Thymus (tissue), 11 donors: ENCODE measurements at regions not wholly inside any gene's neighbourhood (a gene's known extent, or its start where the extent isn't known, plus 50 kb on each side); places are given as distances from the start of the nearest gene placed in this dataset.
A peak's percentile ranks its signal among the peaks of the same experiment; 100 is the strongest.
"Not testable (repeated sequence)": the region's sequence is repeated elsewhere in the genome, so short reads cannot be mapped to it uniquely, and the experiment has no call there.

ENCODE experiments used
- DNase-seq, 9 donors: peaks; one replicate each; pipeline ENCODE4 v3.0.0-alpha.2; 2013; ENCODE audit warnings: low spot score in 9 of 9, low read depth in 6 of 9, missing footprints in 1 of 9
- H3K27ac ChIP-seq, 2 donors: one replicate each; pipeline ENCODE4 v1.5.1; 2013; ENCODE audit warnings: control low read depth in 1 of 2, low read depth in 1 of 2, low read length in 1 of 2, mild to moderate bottlenecking in 1 of 2, moderate library complexity in 1 of 2
- H3K27me3 ChIP-seq, 2 donors: one replicate each; pipeline ENCODE4 v1.5.1; 2013; ENCODE audit warnings: low read length in 1 of 2; ENCODE audit not compliant: control insufficient read depth in 2 of 2, insufficient read depth in 1 of 2
- H3K36me3 ChIP-seq, 2 donors: one replicate each; pipeline ENCODE4 v1.5.1; 2013; ENCODE audit warnings: low read length in 1 of 2, mild to moderate bottlenecking in 1 of 2, moderate library complexity in 1 of 2; ENCODE audit not compliant: control insufficient read depth in 2 of 2, insufficient read depth in 2 of 2
- H3K4me1 ChIP-seq, 2 donors: one replicate each; pipeline ENCODE4 v1.5.1; 2013; ENCODE audit warnings: low read length in 2 of 2; ENCODE audit not compliant: control insufficient read depth in 2 of 2, insufficient read depth in 2 of 2
- H3K4me3 ChIP-seq, 2 donors: one replicate each; pipeline ENCODE4 v1.5.1; 2013; ENCODE audit warnings: low read length in 2 of 2, control low read depth in 1 of 2, mild to moderate bottlenecking in 1 of 2
- H3K9me3 ChIP-seq, 2 donors: one replicate each; pipeline ENCODE4 v1.5.1; 2013; ENCODE audit warnings: low read length in 1 of 2, mild to moderate bottlenecking in 1 of 2; ENCODE audit not compliant: control insufficient read depth in 2 of 2, insufficient read depth in 1 of 2
- WGBS: extraction: QIAGEN DNeasy Blood & Tissue Kit; methylation state at CpG from one replicate; pipeline ENCODE4 v1.1.7; 2013; 5-methylcytosine and 5-hydroxymethylcytosine counted together
- donor health status: healthy.

- H3K4me1 ChIP-seq, DNase-seq, H3K9me3 ChIP-seq, H3K36me3 ChIP-seq, H3K27me3 ChIP-seq, H3K4me3 ChIP-seq, H3K27ac ChIP-seq: not testable (repeated sequence)
- WGBS: no CpG with 5 or more reads among the region's 5 CpGs
These were observed 255.1 kb downstream of the OR4F29 start for GRCh38 chr1:196366-196765.

DNA sequence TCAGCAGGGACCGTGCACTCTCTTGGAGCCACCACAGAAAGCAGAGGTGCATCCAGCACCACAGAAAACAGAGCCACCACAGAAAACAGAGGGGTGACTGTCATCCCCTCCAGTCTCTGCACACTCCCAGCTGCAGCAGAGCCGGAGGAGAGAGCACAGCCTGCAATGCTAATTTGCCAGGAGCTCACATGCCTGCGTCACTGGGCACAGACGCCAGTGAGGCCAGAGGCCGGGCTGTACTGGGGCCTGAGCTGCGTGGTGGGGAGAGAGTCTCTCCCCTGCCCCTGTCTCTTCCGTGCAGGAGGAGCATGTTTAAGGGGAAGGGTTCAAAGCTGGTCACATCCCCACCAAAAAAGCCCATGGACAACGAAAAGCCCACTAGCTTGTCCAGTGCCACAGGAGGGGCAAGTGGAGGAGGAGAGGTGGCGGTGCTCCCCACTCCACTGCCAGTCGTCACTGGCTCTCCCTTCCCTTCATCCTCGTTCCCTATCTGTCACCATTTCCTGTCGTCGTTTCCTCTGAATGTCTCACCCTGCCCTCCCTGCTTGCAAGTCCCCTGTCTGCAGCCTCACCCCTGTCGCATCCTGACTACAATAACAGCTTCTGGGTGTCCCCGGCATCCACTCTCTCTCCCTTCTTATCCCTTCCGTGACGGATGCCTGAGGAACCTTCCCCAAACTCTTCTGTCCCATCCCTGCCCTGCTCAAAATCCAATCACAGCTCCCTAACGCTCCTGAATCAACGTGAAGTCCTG, 260.0 kb downstream of the OR4F29 start:
- H3K27ac ChIP-seq, H3K4me1 ChIP-seq, H3K36me3 ChIP-seq, H3K9me3 ChIP-seq, H3K27me3 ChIP-seq, H3K4me3 ChIP-seq: not testable (repeated sequence)
- WGBS: 68% methylated on average over 16 of the region's 19 CpGs
- peak in 2 of 9 donors; percentile 0 to 4 for DNase-seq

GRCh38 chr1:190678-191077, 260.8 kb downstream of the OR4F29 start:
- not testable (repeated sequence) for H3K4me1 ChIP-seq, H3K36me3 ChIP-seq, DNase-seq, H3K27ac ChIP-seq, H3K27me3 ChIP-seq, H3K4me3 ChIP-seq, H3K9me3 ChIP-seq
- 96% methylated on average over 4 of the region's 6 CpGs for WGBS

GRCh38 chr1:189915-190314, 261.6 kb downstream of the OR4F29 start:
- WGBS: 98% methylated on average over 4 of the region's 8 CpGs

DNA sequence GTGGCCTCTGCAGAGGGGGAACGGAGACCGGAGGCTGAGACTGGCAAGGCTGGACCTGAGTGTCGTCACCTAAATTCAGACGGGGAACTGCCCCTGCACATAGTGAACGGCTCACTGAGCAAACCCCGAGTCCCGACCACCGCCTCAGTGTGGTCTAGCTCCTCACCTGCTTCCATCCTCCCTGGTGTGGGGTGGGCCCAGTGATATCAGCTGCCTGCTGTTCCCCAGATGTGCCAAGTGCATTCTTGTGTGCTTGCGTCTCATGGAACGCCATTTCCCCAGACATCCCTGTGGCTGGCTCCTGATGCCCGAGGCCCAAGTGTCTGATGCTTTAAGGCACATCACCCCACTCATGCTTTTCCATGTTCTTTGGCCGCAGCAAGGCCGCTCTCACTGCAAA, 262.2 kb downstream of the OR4F29 start:
- H3K4me3 ChIP-seq, H3K36me3 ChIP-seq, H3K4me1 ChIP-seq, DNase-seq, H3K9me3 ChIP-seq, H3K27me3 ChIP-seq, H3K27ac ChIP-seq: not testable (repeated sequence)
- WGBS: 100% methylated on average over 5 of the region's 13 CpGs

More at GRCh38 chr1:189915-190314, 261.6 kb downstream of the OR4F29 start:
- H3K36me3 ChIP-seq, H3K9me3 ChIP-seq, H3K4me3 ChIP-seq, H3K27ac ChIP-seq, H3K4me1 ChIP-seq, DNase-seq, H3K27me3 ChIP-seq: not testable (repeated sequence)

DNA sequence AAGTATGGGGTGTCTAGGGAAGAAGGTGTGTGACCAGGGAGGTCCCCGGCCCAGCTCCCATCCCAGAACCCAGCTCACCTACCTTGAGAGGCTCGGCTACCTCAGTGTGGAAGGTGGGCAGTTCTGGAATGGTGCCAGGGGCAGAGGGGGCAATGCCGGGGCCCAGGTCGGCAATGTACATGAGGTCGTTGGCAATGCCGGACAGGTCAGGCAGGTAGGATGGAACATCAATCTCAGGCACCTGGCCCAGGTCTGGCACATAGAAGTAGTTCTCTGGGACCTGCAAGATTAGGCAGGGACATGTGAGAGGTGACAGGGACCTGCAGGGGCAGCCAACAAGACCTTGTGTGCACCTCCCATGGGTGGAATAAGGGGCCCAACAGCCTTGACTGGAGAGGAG, 264.2 kb downstream of the OR4F29 start:
- H3K36me3 ChIP-seq, H3K9me3 ChIP-seq, H3K27ac ChIP-seq, H3K4me1 ChIP-seq, H3K27me3 ChIP-seq, DNase-seq, H3K4me3 ChIP-seq: not testable (repeated sequence)
- 80% methylated on average over 4 of the region's 6 CpGs for WGBS

GRCh38 chr1:186691-187131, 264.8 kb downstream of the OR4F29 start:
- H3K4me3 ChIP-seq, H3K27me3 ChIP-seq, H3K36me3 ChIP-seq, H3K27ac ChIP-seq, DNase-seq, H3K4me1 ChIP-seq, H3K9me3 ChIP-seq: not testable (repeated sequence)
- 94% methylated on average over 2 of the region's 2 CpGs for WGBS

DNA sequence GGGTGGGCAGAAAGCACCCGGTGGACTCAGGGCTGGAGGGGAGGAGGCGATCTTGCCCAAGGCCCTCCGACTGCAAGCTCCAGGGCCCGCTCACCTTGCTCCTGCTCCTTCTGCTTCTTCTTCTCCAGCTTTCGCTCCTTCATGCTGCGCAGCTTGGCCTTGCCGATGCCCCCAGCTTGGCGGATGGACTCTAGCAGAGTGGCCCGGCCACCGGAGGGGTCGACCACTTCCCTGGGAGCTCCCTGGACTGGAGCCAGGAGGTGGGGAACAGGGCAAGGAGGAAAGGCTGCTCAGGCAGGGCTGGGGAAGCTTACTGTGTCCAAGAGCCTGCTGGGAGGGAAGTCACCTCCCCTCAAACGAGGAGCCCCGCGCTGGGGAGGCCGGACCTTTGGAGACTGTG, 265.3 kb downstream of the OR4F29 start:
- not testable (repeated sequence) for H3K36me3 ChIP-seq, H3K4me1 ChIP-seq, H3K27me3 ChIP-seq, H3K9me3 ChIP-seq, H3K27ac ChIP-seq, H3K4me3 ChIP-seq, DNase-seq
- WGBS: 94% methylated on average over 7 of the region's 15 CpGs

GRCh38 chr1:185526-185925, 266.0 kb downstream of the OR4F29 start:
- not testable (repeated sequence) for H3K27ac ChIP-seq, H3K36me3 ChIP-seq, H3K4me1 ChIP-seq, H3K4me3 ChIP-seq, H3K9me3 ChIP-seq, H3K27me3 ChIP-seq, DNase-seq
- 86% methylated on average over 5 of the region's 13 CpGs for WGBS

- not testable (repeated sequence) for H3K4me3 ChIP-seq, H3K4me1 ChIP-seq, H3K36me3 ChIP-seq, H3K27ac ChIP-seq, H3K27me3 ChIP-seq, DNase-seq, H3K9me3 ChIP-seq
- no CpG with 5 or more reads among the region's 3 CpGs for WGBS
These were observed 267.2 kb downstream of the OR4F29 start for GRCh38 chr1:184336-184686.
